Naive B cell (primary cell): ENCODE measurements at regions not wholly inside any gene's neighbourhood (a gene's known extent, or its start where the extent isn't known, plus 50 kb on each side); places are given as distances from the start of the nearest gene placed in this dataset.
"Not testable (repeated sequence)": the region's sequence is repeated elsewhere in the genome, so short reads cannot be mapped to it uniquely, and the experiment has no call there.

Source experiments
- ATAC-seq, 2 donors: fragments of 150-1000 bp; cut with Tn5 transposase; 2 replicates each; pipeline ENCODE4 v1.10.0; 2021; ENCODE audit warnings: low read depth in 2 of 2, mild to moderate bottlenecking in 2 of 2, moderate library complexity in 2 of 2
- DNase-seq: peaks from one replicate; pipeline ENCODE4 v3.0.0; 2022
- H3K27ac Mint-ChIP-seq, 6 donors: one replicate each; pipeline ENCODE4 v1.8.0; 2020 to 2022; ENCODE audit warnings: mild to moderate bottlenecking in 6 of 6, mixed read lengths in 6 of 6, moderate library complexity in 5 of 6, inconsistent platforms in 2 of 6
- H3K27me3 Mint-ChIP-seq, 3 donors: one replicate each; pipeline ENCODE4 v1.8.0; 2021 to 2022; ENCODE audit warnings: mixed read lengths in 3 of 3, mild to moderate bottlenecking in 1 of 3
- H3K36me3 Mint-ChIP-seq, 2 donors: one replicate each; pipeline ENCODE4 v1.8.0; 2020 to 2022; ENCODE audit warnings: mixed read lengths in 2 of 2, inconsistent platforms in 1 of 2, mild to moderate bottlenecking in 1 of 2
- H3K4me1 Mint-ChIP-seq, 3 donors: one replicate each; pipeline ENCODE4 v1.8.0; 2020 to 2022; ENCODE audit warnings: mixed read lengths in 3 of 3, inconsistent platforms in 1 of 3, mild to moderate bottlenecking in 1 of 3, moderate library complexity in 1 of 3
- H3K4me3 Mint-ChIP-seq, 8 donors: one replicate each; pipeline ENCODE4 v1.8.0; 2020 to 2022; ENCODE audit warnings: mild to moderate bottlenecking in 8 of 8, mixed read lengths in 8 of 8, moderate library complexity in 8 of 8, inconsistent platforms in 2 of 8
- H3K9me3 Mint-ChIP-seq, 7 donors: one replicate each; pipeline ENCODE4 v1.8.0; 2020 to 2022; ENCODE audit warnings: mixed read lengths in 7 of 7, mild to moderate bottlenecking in 5 of 7, inconsistent platforms in 2 of 7, moderate library complexity in 1 of 7

DNA sequence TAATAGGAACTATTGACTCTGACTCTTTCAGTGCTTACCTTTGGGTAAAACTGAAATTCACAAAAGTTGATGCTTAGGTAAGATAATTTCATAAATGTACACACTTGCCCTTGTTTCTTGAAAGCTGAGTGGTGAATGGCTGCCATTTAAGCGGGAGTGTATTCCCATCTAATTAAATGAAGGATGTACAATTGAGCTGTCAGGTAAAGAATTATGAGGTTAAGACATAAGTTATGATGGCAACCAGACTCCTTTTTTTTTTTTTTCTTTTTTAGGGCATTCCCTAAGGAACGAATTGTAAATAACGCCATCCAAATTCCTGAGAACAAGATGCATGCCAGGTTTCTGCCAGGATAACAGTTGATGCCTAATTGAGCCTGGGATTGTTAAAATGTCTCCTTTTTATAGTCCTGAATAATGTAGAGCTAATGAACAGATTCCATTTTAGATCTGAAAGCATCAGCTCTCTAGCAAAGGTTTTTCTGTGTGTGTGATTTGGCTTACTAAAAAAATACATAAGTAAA lies 199.7 kb downstream of the ISL1 start:
- Mint-ChIP-seq H3K4me1 (no peaks in the 10 kb centered on the region), H3K9me3 (peaks cover 0 to 7% (median 0%) of the 10 kb centered on the region in 7 donors), H3K27ac (no peak overlapping the region), H3K36me3 (no peaks in the 10 kb centered on the region), H3K4me3 (no peak overlapping the region), H3K27me3 (no peaks in the 10 kb centered on the region)
- DNase-seq (no peak), ATAC-seq (no peak)

DNA sequence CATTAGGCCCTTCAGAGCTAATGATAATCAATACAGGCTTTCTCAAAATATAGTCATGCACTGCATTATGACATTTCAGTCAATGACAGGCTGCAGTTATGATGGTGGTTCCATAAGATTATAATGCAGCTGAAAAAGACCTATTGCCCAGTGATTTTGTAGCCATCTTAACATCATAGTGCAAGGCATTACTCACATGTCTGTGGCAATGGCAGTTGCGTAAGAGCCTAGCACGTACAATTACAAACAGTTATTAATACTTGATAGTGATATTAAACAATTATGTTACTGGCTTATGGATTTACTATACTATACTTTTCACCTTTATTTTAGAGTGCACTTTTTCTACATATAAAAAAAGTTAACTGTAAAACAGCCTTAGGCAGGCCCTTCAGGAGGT lies 214.8 kb downstream of the ISL1 start:
- Mint-ChIP-seq H3K9me3 (peaks cover 0 to 6% (median 0%) of the 10 kb centered on the region in 7 donors), H3K4me3 (no peak overlapping the region), H3K36me3 (no peaks in the 10 kb centered on the region), H3K27me3 (no peaks in the 10 kb centered on the region), H3K27ac (no peak overlapping the region), H3K4me1 (no peaks in the 10 kb centered on the region)
- ATAC-seq (no peak), DNase-seq (no peak)

DNA sequence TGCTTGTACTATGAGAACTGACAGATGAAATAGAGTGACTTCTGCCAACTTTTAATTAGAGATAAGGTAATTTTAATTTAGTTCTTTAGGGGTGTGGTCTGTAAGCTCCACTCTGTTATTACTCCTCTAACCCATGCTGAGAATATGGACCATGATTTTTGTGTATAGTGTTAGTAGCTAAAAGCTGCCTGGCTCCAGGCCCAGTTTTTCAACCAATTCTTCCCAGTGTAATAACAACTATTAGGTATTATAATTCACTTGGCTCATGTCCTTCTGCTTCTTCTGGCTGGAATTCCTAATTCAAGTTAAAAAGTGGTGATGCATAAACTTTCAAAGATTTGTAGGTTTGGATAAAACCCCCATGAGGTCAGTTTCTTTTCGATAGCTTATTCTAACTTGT lies 216.3 kb downstream of the ISL1 start:
- ATAC-seq (no peak), DNase-seq (no peak)
- Mint-ChIP-seq H3K9me3 (peaks cover 0 to 6% (median 0%) of the 10 kb centered on the region in 7 donors), H3K36me3 (no peaks in the 10 kb centered on the region), H3K4me3 (no peak overlapping the region), H3K4me1 (no peaks in the 10 kb centered on the region), H3K27me3 (no peaks in the 10 kb centered on the region), H3K27ac (no peak overlapping the region)

DNA sequence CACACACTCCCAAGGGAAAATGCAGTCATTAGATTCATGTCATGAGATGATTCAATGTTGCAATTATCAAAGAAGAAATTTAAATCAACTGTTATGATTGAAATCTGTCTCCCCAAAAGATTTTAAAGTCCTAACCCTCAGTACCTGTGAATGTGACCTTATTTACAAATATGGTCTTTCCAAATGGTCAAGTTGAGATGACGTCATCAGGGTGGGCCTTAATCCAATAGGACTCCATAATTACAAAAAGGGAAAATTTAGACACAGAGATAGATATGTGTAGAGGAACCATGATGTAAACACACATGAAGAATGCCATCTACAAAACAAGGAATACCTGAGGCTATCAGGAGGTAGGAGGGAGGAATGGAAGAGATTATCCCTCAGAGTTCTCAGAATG lies 221.1 kb downstream of the ISL1 start:
- DNase-seq (no peak), ATAC-seq (no peak)
- no peaks in the 10 kb centered on the region for H3K36me3 Mint-ChIP-seq
- no peak overlapping the region for H3K27ac Mint-ChIP-seq
- no peaks in the 10 kb centered on the region for H3K27me3 Mint-ChIP-seq
- H3K4me1 Mint-ChIP-seq, result no peaks in the 10 kb centered on the region
- H3K9me3 Mint-ChIP-seq, result peaks cover 0 to 4% (median 0%) of the 10 kb centered on the region in 7 donors
- H3K4me3 Mint-ChIP-seq, result no peak overlapping the region

- Mint-ChIP-seq H3K9me3 (peaks cover 0 to 4% (median 0%) of the 10 kb centered on the region in 7 donors), H3K27ac (no peak overlapping the region), H3K4me1 (no peaks in the 10 kb centered on the region), H3K36me3 (no peaks in the 10 kb centered on the region), H3K27me3 (no peaks in the 10 kb centered on the region), H3K4me3 (no peak overlapping the region)
- no peak for DNase-seq
- no peak for ATAC-seq
Measured at GRCh38 chr5:51606921-51607320, 223.7 kb downstream of the ISL1 start.

DNA sequence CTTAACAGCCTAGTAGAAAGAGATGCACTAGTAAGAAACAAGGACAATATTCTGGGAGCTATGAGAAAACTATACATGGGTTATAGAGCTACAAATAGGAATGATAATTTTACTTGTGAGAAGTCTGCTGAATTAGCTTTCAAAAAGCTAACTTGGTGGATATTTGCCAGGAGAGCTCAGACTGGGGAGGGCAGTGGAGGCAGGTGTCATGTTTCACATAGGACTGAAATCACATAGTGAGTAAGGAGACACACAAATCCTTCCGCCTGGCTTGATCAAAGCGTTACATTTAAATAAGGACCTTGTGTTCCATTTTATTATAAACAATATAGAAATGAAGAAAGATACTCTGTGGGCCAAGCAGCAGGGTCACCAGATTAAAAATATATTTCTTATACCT lies 235.0 kb downstream of the ISL1 start:
- Mint-ChIP-seq H3K27ac (no peak overlapping the region), H3K27me3 (no peaks in the 10 kb centered on the region), H3K4me3 (no peak overlapping the region), H3K36me3 (no peaks in the 10 kb centered on the region), H3K4me1 (no peaks in the 10 kb centered on the region), H3K9me3 (no peaks in the 10 kb centered on the region)
- ATAC-seq, result no peak
- no peak for DNase-seq

DNA sequence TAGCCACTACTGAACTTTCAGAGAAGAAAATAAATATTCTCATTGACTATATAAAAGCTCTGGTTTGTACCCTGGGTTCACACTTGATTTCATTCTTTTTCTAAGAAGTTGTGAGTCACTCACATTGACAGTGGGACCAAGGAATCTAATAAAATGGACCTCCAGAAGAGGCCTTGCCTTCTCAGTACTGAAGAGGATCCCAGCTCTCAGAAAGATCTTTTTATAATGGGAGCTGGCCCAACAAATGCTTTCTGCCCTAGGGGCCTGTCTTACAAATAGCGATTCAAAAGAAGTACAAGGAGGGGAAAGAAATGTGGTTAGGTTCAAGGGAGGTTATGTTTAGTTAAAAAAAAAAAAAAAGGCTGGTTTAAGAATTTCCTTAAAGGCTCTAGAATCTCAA lies 237.9 kb downstream of the ISL1 start:
- Mint-ChIP-seq H3K4me3 (no peak overlapping the region), H3K9me3 (peaks cover 0 to 16% (median 2%) of the 10 kb centered on the region in 7 donors), H3K4me1 (no peaks in the 10 kb centered on the region), H3K27me3 (no peaks in the 10 kb centered on the region), H3K36me3 (no peaks in the 10 kb centered on the region), H3K27ac (no peak overlapping the region)
- no peak for ATAC-seq
- no peak for DNase-seq

DNA sequence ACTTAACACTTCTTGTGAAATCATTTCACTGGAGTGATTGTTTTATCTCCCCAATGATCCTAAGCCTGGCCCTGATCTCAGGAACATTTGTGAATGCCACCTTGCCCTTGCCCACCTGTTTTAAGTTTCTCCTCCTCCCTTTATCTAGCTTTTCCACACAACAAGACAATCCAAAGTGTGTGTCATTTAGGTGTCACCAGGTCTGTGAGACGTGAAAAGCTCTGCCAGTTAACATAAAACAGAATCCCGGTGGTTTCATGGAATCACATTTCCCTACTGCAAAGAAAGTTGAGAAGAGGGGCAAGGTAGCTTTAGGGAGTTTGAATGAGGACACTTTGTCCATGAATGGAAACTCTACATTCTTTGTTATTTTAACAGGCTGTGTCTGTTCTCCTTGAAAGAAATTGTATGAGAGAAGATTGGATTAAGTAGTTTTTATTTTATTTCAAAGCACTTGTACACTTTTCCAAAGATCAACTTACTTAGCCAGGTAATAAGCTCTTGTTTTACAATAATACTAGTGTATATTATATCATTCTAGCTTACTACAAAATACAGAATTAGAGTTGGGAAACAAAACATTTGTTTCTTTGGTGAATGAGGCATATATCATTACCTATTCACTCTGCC lies 239.0 kb downstream of the ISL1 start:
- H3K27me3 Mint-ChIP-seq, result no peaks in the 10 kb centered on the region
- no peaks in the 10 kb centered on the region for H3K36me3 Mint-ChIP-seq
- H3K4me3 Mint-ChIP-seq, result no peak overlapping the region
- H3K27ac Mint-ChIP-seq, result no peak overlapping the region
- ATAC-seq (no peak), DNase-seq (no peak)
- peaks cover 0 to 16% (median 2%) of the 10 kb centered on the region in 7 donors for H3K9me3 Mint-ChIP-seq
- no peaks in the 10 kb centered on the region for H3K4me1 Mint-ChIP-seq

- DNase-seq, result no peak
- Mint-ChIP-seq H3K36me3 (no peaks in the 10 kb centered on the region), H3K4me3 (no peak overlapping the region), H3K27me3 (no peaks in the 10 kb centered on the region), H3K27ac (no peak overlapping the region), H3K4me1 (no peaks in the 10 kb centered on the region), H3K9me3 (peaks cover 3 to 31% (median 4%) of the 10 kb centered on the region in 7 donors)
- ATAC-seq, result no peak
Measured at GRCh38 chr5:51625224-51625968, 242.1 kb downstream of the ISL1 start.

GRCh38 chr5:51632027-51632426 lies 248.8 kb downstream of the ISL1 start:
- Mint-ChIP-seq H3K9me3 (peaks cover 0 to 20% (median 5%) of the 10 kb centered on the region in 7 donors), H3K36me3 (no peaks in the 10 kb centered on the region), H3K4me1 (no peaks in the 10 kb centered on the region)

GRCh38 chr5:51632793-51633192 lies 249.5 kb downstream of the ISL1 start:
- no peak for ATAC-seq
- peaks cover under 1 to 21% (median 5%) of the 10 kb centered on the region in 7 donors for H3K9me3 Mint-ChIP-seq
- DNase-seq, result no peak

More at GRCh38 chr5:51632027-51632426, 248.8 kb downstream of the ISL1 start:
- no peak overlapping the region for H3K4me3 Mint-ChIP-seq
- no peak for ATAC-seq
- H3K27ac Mint-ChIP-seq, result no peak overlapping the region
- DNase-seq, result no peak
- H3K27me3 Mint-ChIP-seq, result no peaks in the 10 kb centered on the region

GRCh38 chr5:51636973-51637372 lies 253.7 kb downstream of the ISL1 start:
- H3K36me3 Mint-ChIP-seq, DNase-seq, H3K27ac Mint-ChIP-seq, H3K27me3 Mint-ChIP-seq, H3K4me1 Mint-ChIP-seq, ATAC-seq, H3K4me3 Mint-ChIP-seq: not testable (repeated sequence)
- H3K9me3 Mint-ChIP-seq, result peaks cover 3 to 15% (median 9%) of the 10 kb centered on the region in 7 donors

More at GRCh38 chr5:51632793-51633192, 249.5 kb downstream of the ISL1 start:
- Mint-ChIP-seq H3K4me1 (no peaks in the 10 kb centered on the region), H3K27me3 (no peaks in the 10 kb centered on the region), H3K4me3 (no peak overlapping the region), H3K27ac (no peak overlapping the region), H3K36me3 (no peaks in the 10 kb centered on the region)

DNA sequence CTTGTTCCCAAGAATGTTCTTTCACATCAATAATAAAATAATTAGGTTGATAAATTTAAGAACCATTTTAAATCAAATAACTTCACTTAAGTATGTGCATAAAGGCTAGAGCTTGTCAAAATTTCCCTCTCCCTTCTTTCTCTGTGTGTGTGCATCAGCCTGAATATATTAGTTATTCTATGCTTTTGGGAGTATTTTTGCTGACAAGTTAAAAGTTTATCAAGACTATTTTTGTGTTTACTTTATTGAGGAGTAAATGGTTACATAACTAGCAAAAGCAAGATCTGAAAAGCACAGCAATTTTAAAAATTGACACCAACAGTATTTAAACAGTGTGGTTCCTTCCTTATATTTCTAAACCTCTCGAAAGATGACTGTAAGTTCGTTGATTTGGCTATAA lies 261.7 kb downstream of the ISL1 start:
- no peaks in the 10 kb centered on the region for H3K27me3 Mint-ChIP-seq
- H3K36me3 Mint-ChIP-seq, result no peaks in the 10 kb centered on the region
- H3K4me1 Mint-ChIP-seq, result no peaks in the 10 kb centered on the region
- DNase-seq (no peak), ATAC-seq (no peak)
- H3K9me3 Mint-ChIP-seq, result peaks cover 0 to 14% (median 0%) of the 10 kb centered on the region in 7 donors
- H3K4me3 Mint-ChIP-seq, result no peak overlapping the region
- H3K27ac Mint-ChIP-seq, result no peak overlapping the region

DNA sequence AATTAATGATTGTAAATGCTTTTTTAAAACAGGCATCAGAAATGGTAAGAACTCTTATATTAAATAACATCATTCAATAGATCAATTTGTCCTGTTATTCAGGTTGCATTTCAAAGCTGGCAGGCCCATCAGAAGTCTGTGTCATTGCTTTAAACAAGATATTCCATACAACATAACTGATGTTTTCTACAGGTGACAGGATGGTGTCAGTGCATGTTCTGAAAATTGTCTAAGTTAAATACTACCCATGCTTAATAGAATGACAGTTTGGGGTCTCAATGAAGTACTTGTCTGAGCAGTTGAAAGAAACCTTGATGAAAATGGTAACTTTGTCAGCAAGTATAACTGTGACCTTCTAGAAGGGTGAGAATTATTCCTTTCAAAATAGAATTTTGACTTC lies 263.2 kb downstream of the ISL1 start:
- Mint-ChIP-seq H3K36me3 (no peaks in the 10 kb centered on the region), H3K4me3 (no peak overlapping the region), H3K27ac (no peak overlapping the region), H3K9me3 (peaks cover 0 to 10% (median 2%) of the 10 kb centered on the region in 7 donors), H3K4me1 (no peaks in the 10 kb centered on the region), H3K27me3 (no peaks in the 10 kb centered on the region)
- ATAC-seq, result no peak
- no peak for DNase-seq
